GM12864 (cell line): ENCODE measurements at regions not wholly inside any gene's neighbourhood (a gene's known extent, or its start where the extent isn't known, plus 50 kb on each side); places are given as distances from the start of the nearest gene placed in this dataset.

Experiments used
- DNase-seq: peaks from one replicate; pipeline ENCODE4 v3.0.0-alpha.2; 2011; ENCODE audit warnings: low read depth
- H3K4me3 ChIP-seq: 2 replicates; pipeline ENCODE4 v1.5.1; 2011; ENCODE audit warnings: mild to moderate bottlenecking, low read depth, low read length, control low read depth
- CTCF ChIP-seq: IDR thresholded peaks from 2 replicates; pipeline ENCODE4 v1.5.1; 2011; ENCODE audit warnings: low read depth, mild to moderate bottlenecking, moderate library complexity, low read length, control low read depth, inconsistent platforms; ENCODE audit errors: missing control alignments

GRCh38 chr14:61618448-61618847 lies 76.9 kb upstream of the HIF1A start:
- no peak for TF ChIP-seq CTCF
- no peak for DNase-seq
- no peak overlapping the region for H3K4me3 ChIP-seq

- no peak overlapping the region for H3K4me3 ChIP-seq
- TF ChIP-seq CTCF, result no peak
- no peak for DNase-seq
These were observed 75.8 kb upstream of the HIF1A start for GRCh38 chr14:61619494-61619893.

GRCh38 chr14:61620130-61620946 lies 75.0 kb upstream of the HIF1A start:
- DNase-seq, result peak; percentile 15
- TF ChIP-seq CTCF, result no peak
- H3K4me3 ChIP-seq, result no peak overlapping the region

GRCh38 chr14:61621444-61621843 lies 73.9 kb upstream of the HIF1A start:
- no peak overlapping the region for H3K4me3 ChIP-seq
- no peak for DNase-seq
- no peak for TF ChIP-seq CTCF

- no peak for DNase-seq
- H3K4me3 ChIP-seq, result no peak overlapping the region
- no peak for TF ChIP-seq CTCF
These were observed 73.3 kb upstream of the HIF1A start for GRCh38 chr14:61622051-61622450.

- no peak overlapping the region for H3K4me3 ChIP-seq
- no peak for DNase-seq
- TF ChIP-seq CTCF, result no peak
These were observed 71.4 kb upstream of the HIF1A start for GRCh38 chr14:61623927-61624326.

GRCh38 chr14:61625165-61625564 lies 70.1 kb upstream of the HIF1A start:
- DNase-seq, result no peak
- no peak for TF ChIP-seq CTCF
- no peak overlapping the region for H3K4me3 ChIP-seq
